MM.1S (cell line): ENCODE measurements at regions not wholly inside any gene's neighbourhood (a gene's known extent, or its start where the extent isn't known, plus 50 kb on each side); places are given as distances from the start of the nearest gene placed in this dataset.

Experiments
- CTCF ChIP-seq: fragments of 300-600 bp; sonication (generic); IDR thresholded peaks from 2 replicates; pipeline ENCODE4 v1.5.1; 2016; ENCODE audit warnings: antibody characterized with exemption, low read length, mixed read lengths
- EZH2 ChIP-seq: fragments of 300-600 bp; sonication (generic); optimal IDR thresholded peaks from 2 replicates; pipeline ENCODE3; 2017; ENCODE audit warnings: low read depth, mild to moderate bottlenecking, antibody characterized with exemption, low read length, mixed read lengths

- no peak for TF ChIP-seq CTCF
- no peak for TF ChIP-seq EZH2
These were observed 597.8 kb upstream of the MBL2 start for GRCh38 chr10:53370347-53370746.
